ENCODE measurements at regions not wholly inside any gene's neighbourhood (a gene's known extent, or its start where the extent isn't known, plus 50 kb on each side); places are given as distances from the start of the nearest gene placed in this dataset.
"Not testable (repeated sequence)": the region's sequence is repeated elsewhere in the genome, so short reads cannot be mapped to it uniquely, and the experiment has no call there.

GRCh38 chr17:72566671-72567484 is 446.1 kb downstream of the SOX9 start:
- no peak for DNase-seq

- DNase-seq: no peak
Observed at GRCh38 chr17:72567774-72568173, 447.0 kb downstream of the SOX9 start.

GRCh38 chr17:72569148-72569946 is 448.5 kb downstream of the SOX9 start:
- no peak for DNase-seq

GRCh38 chr17:72571813-72572396 is 451.1 kb downstream of the SOX9 start:
- DNase-seq: no peak

- no peak for DNase-seq
Observed at GRCh38 chr17:72572604-72573491, 452.0 kb downstream of the SOX9 start.

GRCh38 chr17:72573492-72573801 is 452.6 kb downstream of the SOX9 start:
- DNase-seq: not testable (repeated sequence)

DNA sequence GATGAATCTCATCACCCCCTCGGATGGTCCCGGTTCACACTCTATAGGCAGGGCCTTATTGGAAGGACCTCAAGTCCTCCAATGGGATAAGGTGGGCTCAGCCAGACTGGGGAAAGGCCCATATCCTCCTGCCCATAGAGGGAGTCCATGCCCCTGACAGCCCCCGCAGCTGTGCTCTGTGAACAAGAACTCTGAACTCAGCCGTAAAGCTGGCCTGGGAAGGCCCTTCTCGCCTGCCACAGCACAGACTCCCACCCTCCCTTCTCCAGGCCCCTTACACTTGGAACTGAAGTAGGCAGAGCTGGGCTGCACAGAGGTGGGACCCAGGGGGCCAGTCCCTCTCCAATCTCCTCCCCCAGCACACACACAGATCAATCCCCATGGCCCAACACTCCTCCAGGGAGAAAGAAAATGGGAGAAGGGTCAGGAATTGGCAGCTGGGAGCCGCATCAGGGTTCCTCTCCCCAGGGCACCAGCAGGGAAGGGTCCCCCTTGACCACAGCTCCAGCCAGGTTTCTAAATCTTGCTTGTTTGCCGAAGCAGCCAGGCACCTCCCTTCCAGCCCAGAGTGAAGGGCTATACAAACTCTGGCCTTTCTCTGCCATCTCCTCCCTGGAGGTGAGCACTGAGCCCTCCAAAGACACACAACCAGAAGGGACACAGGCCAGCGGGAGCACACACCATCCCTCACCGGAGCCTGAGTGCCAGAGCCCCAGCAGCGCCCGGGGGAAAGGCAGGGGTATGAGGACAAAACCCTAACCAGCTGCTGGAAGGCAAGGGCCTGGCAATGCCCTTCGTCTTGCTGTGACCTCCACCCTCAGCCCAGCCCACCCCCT is 454.1 kb downstream of the SOX9 start:
- no peak for DNase-seq

- DNase-seq: no peak
Observed at GRCh38 chr17:72575542-72576233, 454.9 kb downstream of the SOX9 start.

DNA sequence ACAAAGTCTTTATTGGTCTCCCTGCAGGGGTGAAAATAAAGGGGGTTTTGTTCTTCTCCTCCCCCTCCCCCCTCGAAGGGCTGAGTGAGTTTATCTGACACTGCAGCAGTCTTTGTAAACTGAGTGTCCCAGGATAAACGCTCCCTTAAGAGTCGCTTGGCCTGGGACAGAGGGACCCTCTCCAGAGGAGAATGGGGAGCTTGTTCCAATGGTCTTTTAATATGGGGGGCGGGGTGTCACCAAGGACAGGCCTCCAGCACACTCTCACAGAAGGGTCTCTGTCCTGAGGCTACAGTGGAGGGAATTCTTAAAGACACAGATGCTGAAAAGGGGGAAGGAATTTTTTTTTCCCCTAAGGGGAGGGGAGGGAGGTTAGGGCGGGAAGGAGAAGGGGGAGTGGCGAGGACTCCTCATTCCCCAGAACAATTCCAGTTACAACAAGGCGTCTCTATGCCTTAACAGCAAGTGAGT is 455.5 kb downstream of the SOX9 start:
- DNase-seq: no peak

DNA sequence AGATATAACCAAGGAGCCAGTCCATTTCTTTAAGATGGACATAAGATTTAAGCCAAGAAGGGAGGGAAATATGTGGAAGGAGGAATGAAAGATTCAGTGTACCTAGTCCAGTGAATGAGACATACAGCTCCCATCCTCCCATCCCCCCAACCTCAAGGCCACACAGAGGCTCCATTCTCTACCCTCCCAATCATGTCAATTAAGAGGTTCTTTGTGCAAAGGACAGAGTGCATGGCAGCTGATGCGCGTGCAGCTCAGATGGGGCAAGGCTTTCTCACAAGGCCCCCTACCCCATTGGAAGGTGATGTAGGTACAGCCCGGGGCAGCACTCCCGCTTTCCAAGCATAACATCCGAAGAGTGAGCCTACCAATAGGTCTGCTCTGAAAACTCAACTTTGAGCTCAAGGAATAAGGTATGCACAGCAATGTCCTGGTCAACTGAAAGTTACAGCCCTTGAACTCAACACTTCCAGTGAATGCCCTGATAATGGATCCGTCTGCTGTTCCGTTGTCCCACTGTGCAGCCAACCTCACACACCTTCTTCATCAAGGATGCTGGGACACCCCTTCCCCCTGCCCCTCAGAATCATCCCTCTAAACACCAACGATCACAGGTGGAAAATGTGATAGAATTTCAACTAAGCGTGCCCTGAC is 458.1 kb downstream of the SOX9 start:
- no peak for DNase-seq

DNA sequence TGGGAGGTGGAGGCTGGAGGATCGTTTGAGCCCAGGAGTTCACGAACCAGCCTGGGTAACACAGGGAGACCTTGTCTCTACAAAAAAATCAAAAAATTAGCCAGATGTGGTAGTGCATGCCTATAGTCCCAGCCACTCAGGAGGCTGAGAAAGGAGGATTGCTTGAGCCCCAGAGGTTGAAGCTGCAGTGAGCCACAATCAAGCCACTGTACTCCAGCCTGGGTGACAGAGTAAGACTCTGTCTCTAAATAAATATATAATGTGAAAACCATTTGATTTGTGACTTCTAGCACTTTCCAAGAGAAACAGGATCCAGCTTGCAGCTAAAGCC is 459.1 kb downstream of the SOX9 start:
- DNase-seq: no peak

DNA sequence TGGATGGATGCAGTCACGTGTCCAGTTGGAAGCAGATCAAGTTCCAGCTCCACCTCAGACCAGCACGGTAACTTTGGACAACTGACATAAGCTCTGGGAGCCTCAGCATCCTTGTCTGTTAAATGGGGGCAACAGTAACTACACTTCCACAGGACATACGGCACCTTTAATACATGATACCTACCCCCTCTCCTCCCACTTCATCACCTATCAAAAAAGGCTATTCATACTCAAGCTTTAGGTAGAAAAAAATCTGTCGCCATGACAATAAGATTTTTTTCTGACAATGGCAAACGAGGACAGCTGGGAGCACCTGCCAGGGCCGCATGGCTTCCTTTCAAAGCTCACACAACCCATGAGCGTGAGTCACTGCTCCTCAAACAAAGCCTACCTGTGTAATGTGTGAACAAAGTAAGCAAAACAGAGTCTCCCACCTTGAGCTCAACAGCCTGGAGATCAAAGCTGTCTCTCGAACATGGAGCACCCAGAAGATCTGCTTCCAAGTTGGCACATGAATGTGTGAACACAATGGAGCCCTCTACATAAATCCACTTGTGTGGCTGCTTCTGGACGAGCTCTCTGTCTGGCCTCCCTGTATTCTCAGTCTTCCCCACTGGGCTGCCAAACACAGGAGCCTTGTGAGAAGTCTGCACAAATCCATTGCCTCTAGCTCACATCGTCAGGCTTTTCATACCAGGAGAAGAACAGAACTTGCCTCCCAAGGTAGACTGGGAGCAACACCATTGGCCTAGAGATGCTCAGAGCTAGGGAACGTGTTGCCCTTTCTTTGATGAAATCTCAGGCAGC is 459.7 kb downstream of the SOX9 start:
- DNase-seq: no peak

DNA sequence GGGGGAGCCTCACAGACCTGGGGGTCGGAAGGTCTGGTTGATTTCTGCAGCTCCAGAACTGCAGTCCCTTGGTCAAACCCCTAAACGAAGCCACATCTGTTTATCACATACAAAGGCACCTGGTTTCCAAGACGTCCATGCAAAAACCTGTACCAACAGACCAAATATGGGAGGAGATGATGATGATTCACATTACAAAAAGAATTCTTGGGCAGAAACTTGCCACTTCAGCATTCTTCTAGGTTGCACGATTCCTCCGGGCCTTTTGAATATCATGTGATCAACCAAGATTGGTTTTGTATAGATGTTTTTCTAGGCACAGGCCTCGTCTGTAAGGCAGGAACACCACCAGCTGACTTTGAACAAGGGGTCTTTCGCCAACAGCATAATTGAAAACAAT is 466.3 kb downstream of the SOX9 start:
- no peak for DNase-seq

DNA sequence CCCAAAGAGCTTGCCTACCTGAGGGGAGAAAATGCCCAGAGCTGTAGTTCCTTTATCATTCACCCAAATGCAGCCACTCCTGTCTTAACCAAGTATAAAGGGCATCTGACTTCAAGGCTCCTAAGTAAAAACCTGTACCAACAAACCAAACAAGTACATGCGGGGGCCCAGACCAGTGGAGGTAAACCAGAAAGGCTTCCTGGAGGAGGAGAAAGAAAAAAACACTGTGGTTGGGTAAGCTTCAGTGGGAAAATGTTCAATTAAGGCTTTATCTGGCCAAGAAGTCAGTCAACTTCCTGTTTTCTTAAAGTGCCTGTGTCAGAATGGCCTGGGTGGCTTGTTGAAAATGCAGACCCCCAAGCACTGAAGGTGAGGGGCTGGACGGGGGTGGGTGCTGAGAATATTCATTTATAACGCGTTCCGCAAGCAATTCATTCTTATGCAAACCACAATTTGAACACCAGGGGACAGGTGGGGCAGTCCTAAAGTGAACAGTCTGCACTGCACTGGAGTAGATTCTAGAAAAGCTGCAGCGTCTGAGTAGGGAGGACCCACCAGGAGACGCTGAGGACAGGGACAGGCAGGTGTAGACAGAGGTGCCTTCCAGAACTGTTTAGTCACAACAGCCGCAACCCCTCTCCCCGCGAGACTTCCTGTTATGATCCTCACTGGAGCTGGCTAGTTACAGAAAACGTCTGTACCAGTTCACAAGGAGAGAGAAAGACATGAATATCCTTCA is 467.1 kb downstream of the SOX9 start:
- peak; percentile 46 for DNase-seq

DNA sequence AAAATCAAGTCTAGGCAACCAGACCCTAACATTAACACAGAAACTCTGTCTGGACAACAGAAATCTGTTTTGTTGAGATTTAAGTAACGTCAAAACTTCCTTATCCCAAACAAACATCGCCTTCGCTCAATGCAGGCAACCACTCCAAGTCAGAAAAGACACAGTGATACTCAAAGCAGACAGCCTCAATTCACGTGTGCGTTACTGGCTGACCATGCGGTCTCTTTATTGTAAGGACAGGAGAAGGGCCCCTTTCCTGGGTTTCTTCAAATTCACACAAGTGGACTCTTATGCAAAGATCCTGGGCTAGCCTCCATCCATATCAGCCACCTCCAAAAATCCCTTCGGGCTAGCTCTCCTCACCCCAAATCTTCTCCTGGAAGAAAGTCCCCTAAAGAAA is 467.7 kb downstream of the SOX9 start:
- no peak for DNase-seq

GRCh38 chr17:72588961-72589360 is 468.1 kb downstream of the SOX9 start:
- DNase-seq: peak; percentile 42

DNA sequence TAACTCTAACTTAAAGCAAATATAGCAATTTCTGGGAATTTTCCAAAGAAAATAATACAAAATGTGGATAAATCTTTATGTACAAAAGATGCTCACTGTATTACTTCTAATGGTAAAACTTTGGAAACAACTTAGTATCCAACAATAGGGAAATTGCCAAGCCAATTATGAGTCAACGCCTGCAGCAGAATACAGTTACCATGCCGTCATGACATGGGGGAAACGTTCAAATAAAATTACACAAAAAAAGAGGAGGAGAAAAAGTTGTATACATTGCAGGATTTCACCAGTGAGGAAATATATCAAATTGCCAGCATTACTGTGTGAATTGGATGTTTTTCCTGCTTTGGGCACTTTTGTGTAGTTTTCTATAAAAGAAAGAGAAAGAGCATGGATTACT is 469.6 kb downstream of the SOX9 start:
- no peak for DNase-seq

DNA sequence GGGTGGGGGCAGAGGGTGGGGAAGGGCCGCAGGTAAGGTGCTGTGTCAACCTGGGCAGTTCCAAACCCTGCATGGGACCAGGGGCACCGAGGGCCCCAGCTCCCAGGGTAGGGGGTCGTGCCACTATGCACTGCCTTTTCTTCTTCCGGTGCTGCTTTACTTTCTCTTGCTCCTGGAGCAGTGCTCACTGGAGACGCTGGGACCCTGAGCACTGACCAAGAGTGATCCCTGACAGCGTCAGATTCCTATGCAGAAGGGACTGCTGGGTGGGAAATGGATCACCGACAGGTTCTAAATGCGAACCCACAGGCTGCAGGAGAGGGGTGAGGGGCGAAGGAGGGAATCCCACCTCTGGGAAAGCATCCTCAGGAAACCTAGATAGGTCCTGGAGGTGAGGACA is 470.1 kb downstream of the SOX9 start:
- DNase-seq: no peak
